NB4 (cell line): ENCODE measurements at regions not wholly inside any gene's neighbourhood (a gene's known extent, or its start where the extent isn't known, plus 50 kb on each side); places are given as distances from the start of the nearest gene placed in this dataset.

Experiments used
- CTCF ChIP-seq: IDR thresholded peaks from one replicate; pipeline ENCODE4 v1.5.1; 2012; ENCODE audit warnings: low read depth, low read length
- MAX ChIP-seq: IDR thresholded peaks from 2 replicates; pipeline ENCODE4 v1.6.1; 2011; ENCODE audit warnings: low read depth, low read length
- MYC ChIP-seq: IDR thresholded peaks from 2 replicates; pipeline ENCODE4 v1.6.1; 2011; ENCODE audit warnings: low read depth, low read length
- POLR2A ChIP-seq: IDR thresholded peaks from 2 replicates; pipeline ENCODE4 v1.6.1; 2011; ENCODE audit warnings: mild to moderate bottlenecking; ENCODE audit not compliant: insufficient read length; ENCODE audit errors: extremely low read depth

GRCh38 chr5:99368726-99369125, 439.9 kb upstream of the CHD1 start:
- no peak for TF ChIP-seq CTCF
- TF ChIP-seq POLR2A: no peak
- no peak for TF ChIP-seq MYC
- TF ChIP-seq MAX: no peak
